ENCODE measurements at regions not wholly inside any gene's neighbourhood (a gene's known extent, or its start where the extent isn't known, plus 50 kb on each side); places are given as distances from the start of the nearest gene placed in this dataset.

GRCh38 chr13:34543836-34544235 is 398.2 kb upstream of the NBEA start:
- Histone ChIP-seq H3K4me1 (no peaks in the 10 kb centered on the region), H3K36me3 (no peaks in the 10 kb centered on the region), H3K27ac (no peak overlapping the region), H3K9me3 (no peaks in the 10 kb centered on the region), H3K4me3 (no peak overlapping the region), H3K27me3 (replicated peaks in 1 of 7) (no peaks in the 10 kb centered on the region)
- DNase-seq, result no peak
- TF ChIP-seq POLR2A (IDR thresholded peaks at IDR 0.05), result no peak
- TF ChIP-seq POLR2AphosphoS5 (IDR thresholded peaks at IDR 0.05), result no peak
- TF ChIP-seq, protein P1, sequence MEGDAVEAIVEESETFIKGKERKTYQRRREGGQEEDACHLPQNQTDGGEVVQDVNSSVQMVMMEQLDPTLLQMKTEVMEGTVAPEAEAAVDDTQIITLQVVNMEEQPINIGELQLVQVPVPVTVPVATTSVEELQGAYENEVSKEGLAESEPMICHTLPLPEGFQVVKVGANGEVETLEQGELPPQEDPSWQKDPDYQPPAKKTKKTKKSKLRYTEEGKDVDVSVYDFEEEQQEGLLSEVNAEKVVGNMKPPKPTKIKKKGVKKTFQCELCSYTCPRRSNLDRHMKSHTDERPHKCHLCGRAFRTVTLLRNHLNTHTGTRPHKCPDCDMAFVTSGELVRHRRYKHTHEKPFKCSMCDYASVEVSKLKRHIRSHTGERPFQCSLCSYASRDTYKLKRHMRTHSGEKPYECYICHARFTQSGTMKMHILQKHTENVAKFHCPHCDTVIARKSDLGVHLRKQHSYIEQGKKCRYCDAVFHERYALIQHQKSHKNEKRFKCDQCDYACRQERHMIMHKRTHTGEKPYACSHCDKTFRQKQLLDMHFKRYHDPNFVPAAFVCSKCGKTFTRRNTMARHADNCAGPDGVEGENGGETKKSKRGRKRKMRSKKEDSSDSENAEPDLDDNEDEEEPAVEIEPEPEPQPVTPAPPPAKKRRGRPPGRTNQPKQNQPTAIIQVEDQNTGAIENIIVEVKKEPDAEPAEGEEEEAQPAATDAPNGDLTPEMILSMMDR (IDR thresholded peaks at IDR 0.05 in 8 of 11, conservative IDR thresholded peaks at IDR 0.05 in 3 of 11), result no peak
- intact Hi-C loops (cut with DNase I; ENCODE audit: low total_unique reads), result no loop called here
- 79 to 90% (median 81%) methylated on average over 4 of the region's 4 CpGs for WGBS, 5 donors

GRCh38 chr13:34545461-34545860 is 396.6 kb upstream of the NBEA start:
- intact Hi-C loops (cut with DNase I; ENCODE audit: low total_unique reads), result no loop called here
- Histone ChIP-seq H3K9me3 (no peaks in the 10 kb centered on the region), H3K36me3 (no peaks in the 10 kb centered on the region), H3K27me3 (replicated peaks in 1 of 7) (no peaks in the 10 kb centered on the region), H3K27ac (no peak overlapping the region), H3K4me1 (no peaks in the 10 kb centered on the region), H3K4me3 (no peak overlapping the region)
- WGBS, 5 donors, result 86 to 95% (median 89%) methylated on average over 2 of the region's 2 CpGs
- DNase-seq, result no peak
- TF ChIP-seq, protein P1 (IDR thresholded peaks at IDR 0.05 in 8 of 11, conservative IDR thresholded peaks at IDR 0.05 in 3 of 11), result no peak
- no peak for TF ChIP-seq POLR2AphosphoS5 (IDR thresholded peaks at IDR 0.05)

DNA sequence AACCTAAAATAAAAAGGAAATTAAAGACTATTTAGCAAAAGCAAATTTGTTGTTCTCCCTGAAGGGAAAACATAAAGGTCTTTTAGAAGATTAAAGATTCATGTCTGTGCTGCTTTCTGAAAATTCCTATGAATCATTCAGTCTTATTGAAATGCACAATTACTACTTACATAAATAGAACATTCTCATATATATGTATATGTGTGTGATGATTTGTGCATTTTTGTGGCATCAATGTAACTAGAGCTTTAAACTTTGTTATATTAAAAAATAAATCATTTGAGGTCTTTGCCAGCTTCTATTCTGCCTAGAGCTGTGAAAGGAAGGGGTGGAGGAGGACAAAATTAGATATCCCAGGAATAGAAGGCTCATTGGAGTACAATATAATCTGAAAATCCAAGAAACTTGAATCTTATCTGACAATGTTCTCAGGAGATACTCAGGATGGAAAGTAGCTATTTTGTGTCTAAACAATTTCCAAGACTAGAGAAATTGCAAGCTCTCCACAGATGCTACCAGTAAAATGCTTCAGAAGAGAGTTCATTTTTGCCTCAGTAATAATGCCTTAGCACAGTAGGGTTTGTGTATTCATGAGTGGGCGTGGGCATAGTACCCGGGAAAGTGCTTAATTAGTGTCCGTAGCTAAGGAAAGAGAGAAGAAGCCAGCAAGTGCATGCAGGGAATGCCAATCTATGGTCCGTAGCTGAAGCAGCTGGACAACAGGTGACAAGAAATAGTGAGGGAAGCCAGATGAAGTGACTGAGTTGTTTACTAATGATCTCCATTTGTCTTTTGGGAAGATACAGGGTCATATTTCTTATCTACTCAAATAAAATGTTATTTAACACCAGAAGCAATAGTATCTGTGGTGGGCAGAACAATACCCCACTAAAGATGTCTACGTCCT is 395.5 kb upstream of the NBEA start:
- TF ChIP-seq POLR2AphosphoS5 (IDR thresholded peaks at IDR 0.05), result no peak
- no peak for TF ChIP-seq POLR2A (IDR thresholded peaks at IDR 0.05)
- TF ChIP-seq, protein P1 (IDR thresholded peaks at IDR 0.05 in 8 of 11, conservative IDR thresholded peaks at IDR 0.05 in 3 of 11), result no peak
- Histone ChIP-seq H3K9me3 (peaks cover 0 to 1% (median 0%) of the 10 kb centered on the region in 8 donors), H3K4me1 (no peaks in the 10 kb centered on the region), H3K4me3 (no peak overlapping the region), H3K36me3 (no peaks in the 10 kb centered on the region), H3K27ac (no peak overlapping the region), H3K27me3 (replicated peaks in 1 of 7) (no peaks in the 10 kb centered on the region)
- 69 to 87% (median 82%) methylated on average over 5 of the region's 5 CpGs for WGBS, 5 donors
- DNase-seq, result no peak
- intact Hi-C loops (cut with DNase I; ENCODE audit: low total_unique reads), result no loop called here

DNA sequence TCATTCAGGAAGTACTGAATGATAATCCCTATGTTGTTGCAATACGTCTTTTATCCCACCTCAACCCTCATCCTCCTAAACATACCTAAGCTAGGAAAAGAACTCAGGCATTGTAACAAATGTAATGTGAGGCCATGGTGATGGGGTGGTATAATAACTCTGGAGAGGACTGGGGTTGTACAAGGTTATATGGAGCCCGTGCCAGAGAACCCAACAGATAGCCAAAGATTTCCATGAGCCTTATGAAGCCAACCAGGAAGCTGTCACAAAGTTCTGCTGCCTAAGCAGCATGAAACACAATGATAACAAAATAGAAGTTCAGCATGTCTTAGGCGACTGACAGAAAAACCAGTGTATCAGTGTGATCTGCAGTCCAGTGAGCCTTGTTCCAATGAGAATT is 394.1 kb upstream of the NBEA start:
- H3K27ac ChIP-seq, result no peak overlapping the region
- no peaks in the 10 kb centered on the region for H3K4me1 ChIP-seq
- peaks cover 0 to 7% (median 0%) of the 10 kb centered on the region in 8 donors for H3K9me3 ChIP-seq
- H3K4me3 ChIP-seq, result no peak overlapping the region
- 81 to 94% (median 84%) methylated on average over 3 of the region's 3 CpGs for WGBS, 5 donors
- no peak for TF ChIP-seq POLR2A (IDR thresholded peaks at IDR 0.05)
- TF ChIP-seq, protein P1 (IDR thresholded peaks at IDR 0.05 in 8 of 11, conservative IDR thresholded peaks at IDR 0.05 in 3 of 11), result no peak
- no peak for DNase-seq
- no peaks in the 10 kb centered on the region for H3K36me3 ChIP-seq
- intact Hi-C loops (cut with DNase I; ENCODE audit: low total_unique reads), result no loop called here
- H3K27me3 ChIP-seq (replicated peaks in 1 of 7), result no peaks in the 10 kb centered on the region

All from spleen (tissue), 11 donors.